ENCODE measurements at regions not wholly inside any gene's neighbourhood (a gene's known extent, or its start where the extent isn't known, plus 50 kb on each side); places are given as distances from the start of the nearest gene placed in this dataset.

DNA sequence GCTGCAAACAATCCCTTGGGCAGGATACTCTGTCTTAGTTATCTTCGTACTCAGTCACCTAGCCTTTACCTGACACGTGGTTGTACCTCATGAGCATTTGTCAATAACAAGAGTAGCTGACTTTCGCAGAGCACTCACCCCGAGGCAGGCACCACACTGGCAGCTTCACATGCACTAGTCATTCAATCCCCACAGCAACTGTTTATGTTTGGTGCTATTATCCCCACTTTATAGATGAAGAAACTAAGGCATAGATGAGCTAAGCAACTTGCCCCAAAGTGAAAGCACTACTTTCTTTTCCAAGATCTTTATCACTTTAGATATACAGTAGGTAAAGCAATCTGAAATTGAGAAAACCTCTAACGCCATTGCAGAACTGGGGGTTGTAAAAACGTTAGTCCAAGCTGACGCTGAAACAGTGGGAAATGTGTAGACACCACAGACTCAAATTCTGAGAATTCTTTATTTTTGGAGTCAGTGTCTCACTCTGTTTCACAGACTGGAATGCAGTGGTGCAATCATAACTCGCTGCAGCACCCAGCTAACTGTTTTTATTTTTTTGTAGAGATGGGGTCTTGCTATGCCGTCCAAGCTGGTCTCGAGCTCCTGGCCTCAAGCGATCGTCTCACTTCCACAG is 446.0 kb downstream of the FOXO1 start:
- CTCF ChIA-PET = interaction anchor here (2.4 kb wide), 1 partner anchor 151 kb away, joined by 6 read pairs; no protein-coding TSS in a partner anchor
- Histone ChIP-seq H3K27me3 (ENCODE audit: control insufficient read depth, insufficient read depth, low read length) (peaks cover 5% of the 10 kb centered on the region; the same call in 1 of the 2 replicates), H3K4me3 (ENCODE audit: low read depth, low read length) (no peak overlapping the region), H3K36me3 (ENCODE audit: control insufficient read depth, insufficient read depth, low read length) (no peaks in the 10 kb centered on the region)
- TF ChIP-seq CTCF (IDR thresholded peaks at IDR 0.05; ENCODE audit: insufficient read depth, low read depth, low read length) = no peak
- POLR2A ChIA-PET = interaction anchor here (0.7 kb wide), 1 partner anchor 26 kb away, joined by 3 read pairs; no protein-coding TSS in a partner anchor
- no peak for DNase-seq (ENCODE audit: low read depth)

DNA sequence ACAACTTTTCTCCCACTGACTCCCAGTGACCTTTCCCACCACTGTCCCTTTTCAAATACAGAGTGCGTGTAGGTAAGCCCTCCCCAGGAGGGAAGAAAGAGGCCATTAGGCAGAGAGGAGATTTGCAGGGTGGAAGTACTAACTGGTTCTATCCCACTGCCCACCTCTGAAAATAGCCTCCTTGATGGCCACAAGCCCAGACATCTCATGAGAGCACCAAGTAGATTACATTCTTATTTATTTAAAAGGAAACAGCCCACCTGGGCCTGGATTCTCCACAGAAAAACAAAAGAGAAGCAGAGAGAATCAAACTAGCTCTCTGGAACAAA is 445.3 kb downstream of the FOXO1 start:
- no peak for DNase-seq (ENCODE audit: low read depth)
- no peak overlapping the region for H3K4me3 ChIP-seq (ENCODE audit: low read depth, low read length)
- H3K36me3 ChIP-seq (ENCODE audit: control insufficient read depth, insufficient read depth, low read length) = no peaks in the 10 kb centered on the region
- TF ChIP-seq CTCF (IDR thresholded peaks at IDR 0.05; ENCODE audit: insufficient read depth, low read depth, low read length) = no peak
- CTCF ChIA-PET = interaction anchor here (2.4 kb wide), 1 partner anchor 152 kb away, joined by 6 read pairs; no protein-coding TSS in a partner anchor
- peaks cover 5% of the 10 kb centered on the region; the same call in 1 of the 2 replicates for H3K27me3 ChIP-seq (ENCODE audit: control insufficient read depth, insufficient read depth, low read length)
- POLR2A ChIA-PET = no interaction called here

GRCh38 chr13:40221460-40222201 is 444.8 kb downstream of the FOXO1 start:
- 0 out of 2 replicates have a peak, but pooled peaks cover 3% of the 10 kb centered on the region for H3K27me3 ChIP-seq (ENCODE audit: control insufficient read depth, insufficient read depth, low read length)
- TF ChIP-seq CTCF (IDR thresholded peaks at IDR 0.05; ENCODE audit: insufficient read depth, low read depth, low read length) = no peak
- ChIA-PET CTCF (interaction anchor here (2.4 kb wide), 1 partner anchor 153 kb away, joined by 6 read pairs; no protein-coding TSS in a partner anchor), POLR2A (no interaction called here)
- H3K36me3 ChIP-seq (ENCODE audit: control insufficient read depth, insufficient read depth, low read length) = no peaks in the 10 kb centered on the region
- DNase-seq (ENCODE audit: low read depth) = no peak
- H3K4me3 ChIP-seq (ENCODE audit: low read depth, low read length) = no peak overlapping the region

DNA sequence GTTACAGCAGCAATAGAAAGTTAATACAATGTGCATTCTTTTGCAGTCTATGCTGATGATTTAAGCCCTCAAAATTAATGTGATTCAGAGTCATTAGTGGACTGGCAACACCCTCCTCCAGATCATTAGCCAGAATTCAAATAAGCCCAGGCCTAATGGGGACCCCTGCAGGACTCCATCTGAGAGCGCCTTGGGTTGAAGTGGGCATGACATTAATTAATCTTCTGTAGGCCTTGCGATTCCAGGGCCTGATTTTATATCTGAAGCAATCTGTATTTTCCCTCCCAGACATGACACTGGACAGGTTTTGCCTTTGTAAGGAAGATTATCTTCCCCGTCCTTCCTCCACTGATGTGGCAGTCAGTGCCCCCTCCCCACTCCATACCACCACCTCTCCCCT is 442.9 kb downstream of the FOXO1 start:
- POLR2A ChIA-PET = no interaction called here
- Histone ChIP-seq H3K4me3 (ENCODE audit: low read depth, low read length) (no peak overlapping the region), H3K27me3 (ENCODE audit: control insufficient read depth, insufficient read depth, low read length) (no peaks in the 10 kb centered on the region), H3K36me3 (ENCODE audit: control insufficient read depth, insufficient read depth, low read length) (no peaks in the 10 kb centered on the region)
- no peak for DNase-seq (ENCODE audit: low read depth)
- no peak for TF ChIP-seq CTCF (IDR thresholded peaks at IDR 0.05; ENCODE audit: insufficient read depth, low read depth, low read length)
- CTCF ChIA-PET = no interaction called here

DNA sequence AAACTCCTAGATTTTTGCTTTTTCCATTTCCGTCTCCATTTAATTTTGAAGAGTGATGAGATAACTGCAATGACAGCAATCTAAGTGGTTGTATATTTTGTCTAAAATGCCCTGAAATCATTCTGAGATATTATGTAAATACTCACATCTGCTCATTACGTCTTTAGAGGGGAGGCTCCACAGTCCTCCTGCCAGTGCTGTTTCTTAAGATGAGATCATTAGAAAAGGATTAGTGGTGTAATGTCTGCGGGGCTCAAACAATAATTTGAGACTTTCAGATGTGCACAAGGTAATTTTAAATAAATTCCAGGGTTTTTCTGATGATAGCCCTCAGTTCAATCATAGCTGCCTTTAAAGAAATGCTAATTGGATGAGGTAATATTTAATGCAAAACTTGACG is 437.9 kb downstream of the FOXO1 start:
- Histone ChIP-seq H3K36me3 (ENCODE audit: control insufficient read depth, insufficient read depth, low read length) (no peaks in the 10 kb centered on the region), H3K4me3 (ENCODE audit: low read depth, low read length) (no peak overlapping the region), H3K27me3 (ENCODE audit: control insufficient read depth, insufficient read depth, low read length) (no peaks in the 10 kb centered on the region)
- no peak for TF ChIP-seq CTCF (IDR thresholded peaks at IDR 0.05; ENCODE audit: insufficient read depth, low read depth, low read length)
- DNase-seq (ENCODE audit: low read depth) = no peak
- CTCF ChIA-PET = no interaction called here
- POLR2A ChIA-PET = no interaction called here
